IPS DF 6.9 (cell line): ENCODE measurements at regions not wholly inside any gene's neighbourhood (a gene's known extent, or its start where the extent isn't known, plus 50 kb on each side); places are given as distances from the start of the nearest gene placed in this dataset.

Experiments
- DNase-seq: peaks from one replicate; pipeline ENCODE4 v3.0.0-alpha.2; 2013; ENCODE audit warnings: low read depth, low spot score
- H3K27ac ChIP-seq: one replicate; pipeline ENCODE4 v1.5.1; 2013; ENCODE audit warnings: low read length, control low read depth
- H3K27me3 ChIP-seq: 2 replicates; pipeline ENCODE4 v1.6.1; 2013; ENCODE audit warnings: mild to moderate bottlenecking, low read length; ENCODE audit not compliant: control insufficient read depth, insufficient read depth
- H3K36me3 ChIP-seq: 2 replicates; pipeline ENCODE4 v1.6.1; 2013; ENCODE audit warnings: low read length; ENCODE audit not compliant: control insufficient read depth, insufficient read depth
- H3K4me1 ChIP-seq: 2 replicates; pipeline ENCODE4 v1.6.1; 2013; ENCODE audit warnings: low read length; ENCODE audit not compliant: control insufficient read depth, insufficient read depth
- H3K4me3 ChIP-seq: 2 replicates; pipeline ENCODE4 v1.5.1; 2013; ENCODE audit warnings: mild to moderate bottlenecking, low read length
- H3K9me3 ChIP-seq: 2 replicates; pipeline ENCODE4 v1.6.1; 2013; ENCODE audit warnings: low read length, inconsistent platforms; ENCODE audit not compliant: control insufficient read depth, insufficient read depth
- WGBS: extraction: QIAGEN DNeasy Blood & Tissue Kit; methylation state at CpG from one replicate; pipeline ENCODE4 v1.1.7; 2013; ENCODE audit warnings: mixed read lengths, missing lambda C conversion rate; ENCODE audit not compliant: insufficient read length, insufficient coverage; 5-methylcytosine and 5-hydroxymethylcytosine counted together

GRCh38 chr7:128167791-128168666 lies 73.0 kb upstream of the LEP start:
- Histone ChIP-seq H3K27me3 (peaks cover 50% of the 10 kb centered on the region), H3K27ac (no peak overlapping the region), H3K4me3 (peak overlapping the region; percentile 41; the same call in 1 of the 2 replicates), H3K9me3 (no peaks in the 10 kb centered on the region), H3K4me1 (peaks cover 10% of the 10 kb centered on the region; the same call in 1 of the 2 replicates), H3K36me3 (no peaks in the 10 kb centered on the region)
- no CpG with 5 or more reads among the region's 59 CpGs for WGBS
- no peak for DNase-seq

GRCh38 chr7:128168667-128169210 lies 72.3 kb upstream of the LEP start:
- Histone ChIP-seq H3K36me3 (no peaks in the 10 kb centered on the region), H3K27me3 (peaks cover 50% of the 10 kb centered on the region), H3K9me3 (no peaks in the 10 kb centered on the region), H3K4me1 (peaks cover 10% of the 10 kb centered on the region; the same call in 1 of the 2 replicates), H3K4me3 (peak overlapping the region; percentile 8; the same call in 1 of the 2 replicates), H3K27ac (no peak overlapping the region)
- no peak for DNase-seq
- WGBS: no CpG with 5 or more reads among the region's 16 CpGs

GRCh38 chr7:128170461-128170860 lies 70.6 kb upstream of the LEP start:
- peaks cover 5% of the 10 kb centered on the region; the same call in 1 of the 2 replicates for H3K4me1 ChIP-seq
- no peak for DNase-seq
- no peak overlapping the region for H3K4me3 ChIP-seq
- H3K9me3 ChIP-seq: no peaks in the 10 kb centered on the region
- peaks cover 40% of the 10 kb centered on the region for H3K27me3 ChIP-seq
- H3K27ac ChIP-seq: no peak overlapping the region
- H3K36me3 ChIP-seq: no peaks in the 10 kb centered on the region
- no CpG with 5 or more reads among the region's 1 CpG for WGBS

GRCh38 chr7:128171342-128171918 lies 69.6 kb upstream of the LEP start:
- peaks cover 2% of the 10 kb centered on the region; the same call in 1 of the 2 replicates for H3K4me1 ChIP-seq
- H3K36me3 ChIP-seq: no peaks in the 10 kb centered on the region
- H3K4me3 ChIP-seq: no peak overlapping the region
- peaks cover 30% of the 10 kb centered on the region; the same call in 1 of the 2 replicates for H3K27me3 ChIP-seq
- WGBS: no CpG with 5 or more reads among the region's 10 CpGs
- DNase-seq: no peak
- H3K9me3 ChIP-seq: no peaks in the 10 kb centered on the region
- H3K27ac ChIP-seq: no peak overlapping the region

- no peak for DNase-seq
- Histone ChIP-seq H3K4me1 (peaks cover 2% of the 10 kb centered on the region; the same call in 1 of the 2 replicates), H3K27me3 (peaks cover 25% of the 10 kb centered on the region; the same call in 1 of the 2 replicates), H3K4me3 (no peak overlapping the region), H3K9me3 (no peaks in the 10 kb centered on the region), H3K36me3 (no peaks in the 10 kb centered on the region), H3K27ac (no peak overlapping the region)
- no CpG with 5 or more reads among the region's 7 CpGs for WGBS
These were observed 68.9 kb upstream of the LEP start for GRCh38 chr7:128172151-128172550.

- peaks cover 2% of the 10 kb centered on the region; the same call in 1 of the 2 replicates for H3K4me1 ChIP-seq
- H3K9me3 ChIP-seq: no peaks in the 10 kb centered on the region
- H3K4me3 ChIP-seq: no peak overlapping the region
- no peak for DNase-seq
- H3K27me3 ChIP-seq: peaks cover 19% of the 10 kb centered on the region; the same call in 1 of the 2 replicates
- no peak overlapping the region for H3K27ac ChIP-seq
- H3K36me3 ChIP-seq: no peaks in the 10 kb centered on the region
- WGBS: no CpG with 5 or more reads among the region's 6 CpGs
These were observed 68.1 kb upstream of the LEP start for GRCh38 chr7:128172963-128173362.

- peaks cover 15% of the 10 kb centered on the region; the same call in 1 of the 2 replicates for H3K27me3 ChIP-seq
- H3K36me3 ChIP-seq: no peaks in the 10 kb centered on the region
- no CpG with 5 or more reads among the region's 11 CpGs for WGBS
- no peak for DNase-seq
- H3K4me1 ChIP-seq: peaks cover 3% of the 10 kb centered on the region; the same call in 1 of the 2 replicates
- H3K4me3 ChIP-seq: no peak overlapping the region
- H3K9me3 ChIP-seq: no peaks in the 10 kb centered on the region
- no peak overlapping the region for H3K27ac ChIP-seq
These were observed 66.7 kb upstream of the LEP start for GRCh38 chr7:128174386-128174785.

GRCh38 chr7:128176696-128177095 lies 64.4 kb upstream of the LEP start:
- no peak overlapping the region for H3K27ac ChIP-seq
- no peak overlapping the region for H3K4me3 ChIP-seq
- no peak for DNase-seq
- no CpG with 5 or more reads among the region's 7 CpGs for WGBS
- no peaks in the 10 kb centered on the region for H3K36me3 ChIP-seq
- H3K27me3 ChIP-seq: no peaks in the 10 kb centered on the region
- no peaks in the 10 kb centered on the region for H3K9me3 ChIP-seq
- peaks cover 3% of the 10 kb centered on the region; the same call in 1 of the 2 replicates for H3K4me1 ChIP-seq

- Histone ChIP-seq H3K4me1 (0 out of 2 replicates have a peak, but pooled peaks cover 1% of the 10 kb centered on the region), H3K27me3 (no peaks in the 10 kb centered on the region), H3K9me3 (no peaks in the 10 kb centered on the region), H3K36me3 (no peaks in the 10 kb centered on the region), H3K27ac (no peak overlapping the region), H3K4me3 (no peak overlapping the region)
- DNase-seq: no peak
- no CpG with 5 or more reads among the region's 9 CpGs for WGBS
These were observed 63.1 kb upstream of the LEP start for GRCh38 chr7:128177768-128178550.

- Histone ChIP-seq H3K4me1 (0 out of 2 replicates have a peak, but pooled peaks cover 1% of the 10 kb centered on the region), H3K27me3 (no peaks in the 10 kb centered on the region)
- WGBS: no CpG with 5 or more reads among the region's 3 CpGs
These were observed 62.5 kb upstream of the LEP start for GRCh38 chr7:128178611-128179010.

More at GRCh38 chr7:128178611-128179010, 62.5 kb upstream of the LEP start:
- Histone ChIP-seq H3K4me3 (no peak overlapping the region), H3K9me3 (no peaks in the 10 kb centered on the region), H3K27ac (no peak overlapping the region), H3K36me3 (no peaks in the 10 kb centered on the region)
- DNase-seq: no peak
